ENCODE measurements at regions not wholly inside any gene's neighbourhood (a gene's known extent, or its start where the extent isn't known, plus 50 kb on each side); places are given as distances from the start of the nearest gene placed in this dataset.

- H3K9ac ChIP-seq, result no peak overlapping the region
- H2AFZ ChIP-seq (ENCODE audit: low read depth), result no peak overlapping the region
- peaks cover 16% of the 10 kb centered on the region; the same call in 1 of the 2 replicates for H3K27me3 ChIP-seq (ENCODE audit: insufficient read depth)
- H3K36me3 ChIP-seq (replicated peaks in 1 of 2; ENCODE audit: control insufficient read depth in 1 of 2, insufficient read depth in 2 of 2, low read length in 1 of 2), result no peaks in the 10 kb centered on the region
- WGBS (ENCODE audit: low lambda C conversion rate), result 18% methylated on average over 7 of the region's 7 CpGs
- no peaks in the 10 kb centered on the region for H4K20me1 ChIP-seq (ENCODE audit: insufficient read depth)
- ChIA-PET POLR2A (no interaction called here), CTCF (no interaction called here)
- no peak overlapping the region for H3K4me2 ChIP-seq
- DNase-seq, result no peak
- H3K4me3 ChIP-seq (ENCODE audit: low read depth in 2 of 2, low read length in 1 of 2), result no peak overlapping the region
- no peaks in the 10 kb centered on the region for H3K79me2 ChIP-seq (ENCODE audit: insufficient read depth)
- H3K9me2 ChIP-seq, result no peaks in the 10 kb centered on the region
- H3F3A ChIP-seq (replicated peaks; ENCODE audit: insufficient read depth), result no peaks in the 10 kb centered on the region
- no peak overlapping the region for H3K27ac ChIP-seq (ENCODE audit: low read depth in 2 of 2, low read length in 1 of 2)
- H3K9me3 ChIP-seq, result no peaks in the 10 kb centered on the region
- TF ChIP-seq CTCF (IDR thresholded peaks at IDR 0.05), result no peak
- no peak for TF ChIP-seq IRF3 (IDR thresholded peaks at IDR 0.05; ENCODE audit: low read depth, low read length)
- TF ChIP-seq RCOR1 (IDR thresholded peaks at IDR 0.05; ENCODE audit: low read length), result no peak
- TF ChIP-seq FOSL2 (IDR thresholded peaks at IDR 0.05; ENCODE audit: borderline replicate concordance, low read depth), result no peak
- TF ChIP-seq USF1 (IDR thresholded peaks at IDR 0.05; ENCODE audit: borderline replicate concordance, low read depth), result no peak
- no peak for TF ChIP-seq EZH2phosphoT487 (IDR thresholded peaks at IDR 0.05; ENCODE audit: borderline replicate concordance, low read depth)
- no peak for TF ChIP-seq GABPA (IDR thresholded peaks at IDR 0.05; ENCODE audit: low read depth)
- TF ChIP-seq NRF1 (IDR thresholded peaks at IDR 0.05; ENCODE audit: low read depth, low read length), result no peak
- no peak for TF ChIP-seq MXI1 (IDR thresholded peaks at IDR 0.05; ENCODE audit: low read depth, low read length)
- no peak for TF ChIP-seq MAX (IDR thresholded peaks at IDR 0.05; ENCODE audit: low read depth)
- no peak for TF ChIP-seq RFX5 (IDR thresholded peaks at IDR 0.05; ENCODE audit: low read length)
- no peak for TF ChIP-seq RXRA (IDR thresholded peaks at IDR 0.05; ENCODE audit: borderline replicate concordance, low read depth)
- no peak for TF ChIP-seq TCF12 (IDR thresholded peaks at IDR 0.05)
- H3K4me1 ChIP-seq (ENCODE audit: control insufficient read depth in 1 of 2, insufficient read depth in 2 of 2, low read depth in 1 of 2, low read length in 1 of 2), result no peaks in the 10 kb centered on the region
Measured at GRCh38 chr13:20326276-20326675, 94.2 kb upstream of the GJB6 start.

GRCh38 chr13:20320885-20321284 lies 88.8 kb upstream of the GJB6 start:
- no peak for DNase-seq
- Histone ChIP-seq H3K79me2 (ENCODE audit: insufficient read depth) (no peaks in the 10 kb centered on the region), H3K9me2 (no peaks in the 10 kb centered on the region), H3K9ac (no peak overlapping the region), H3K9me3 (no peaks in the 10 kb centered on the region), H3K36me3 (replicated peaks in 1 of 2; ENCODE audit: control insufficient read depth in 1 of 2, insufficient read depth in 2 of 2, low read length in 1 of 2) (no peaks in the 10 kb centered on the region), H3K27ac (ENCODE audit: low read depth in 2 of 2, low read length in 1 of 2) (no peak overlapping the region), H3F3A (replicated peaks; ENCODE audit: insufficient read depth) (no peaks in the 10 kb centered on the region), H3K27me3 (ENCODE audit: insufficient read depth) (peaks cover 52% of the 10 kb centered on the region; the same call in 1 of the 2 replicates), H2AFZ (ENCODE audit: low read depth) (no peak overlapping the region), H3K4me1 (ENCODE audit: control insufficient read depth in 1 of 2, insufficient read depth in 2 of 2, low read depth in 1 of 2, low read length in 1 of 2) (no peaks in the 10 kb centered on the region), H3K4me2 (no peak overlapping the region), H3K4me3 (ENCODE audit: low read depth in 2 of 2, low read length in 1 of 2) (no peak overlapping the region), H4K20me1 (ENCODE audit: insufficient read depth) (no peaks in the 10 kb centered on the region)
- WGBS (ENCODE audit: low lambda C conversion rate), result 8% methylated on average over 8 of the region's 8 CpGs
- CTCF ChIA-PET, result no interaction called here
- POLR2A ChIA-PET, result no interaction called here
- TF ChIP-seq CTCF (IDR thresholded peaks at IDR 0.05) (no peak), FOXJ3 (CRISPR knock-in tag; IDR thresholded peaks at IDR 0.05) (no peak), TCF12 (IDR thresholded peaks at IDR 0.05) (no peak), NFIC (IDR thresholded peaks at IDR 0.05; ENCODE audit: borderline replicate concordance) (no peak), USF2 (IDR thresholded peaks at IDR 0.05; ENCODE audit: borderline replicate concordance, low read depth, low read length) (no peak), YY1 (IDR thresholded peaks at IDR 0.05; ENCODE audit: low read depth) (no peak), TAF1 (IDR thresholded peaks at IDR 0.05; ENCODE audit: borderline replicate concordance, low read depth, low read length) (no peak), FOXM1 (IDR thresholded peaks at IDR 0.05; ENCODE audit: low read depth) (no peak), POLR2AphosphoS5 (IDR thresholded peaks at IDR 0.05; ENCODE audit: low read depth, low read length) (no peak), MXI1 (IDR thresholded peaks at IDR 0.05; ENCODE audit: low read depth, low read length) (no peak), SIN3A (IDR thresholded peaks at IDR 0.05; ENCODE audit: borderline replicate concordance, low read depth, low read length) (no peak), RAD21 (IDR thresholded peaks at IDR 0.05; ENCODE audit: low read length) (no peak)
